Mesothelial cell of epicardium (in vitro differentiated cells): ENCODE measurements at regions not wholly inside any gene's neighbourhood (a gene's known extent, or its start where the extent isn't known, plus 50 kb on each side); places are given as distances from the start of the nearest gene placed in this dataset.
"Not testable (repeated sequence)": the region's sequence is repeated elsewhere in the genome, so short reads cannot be mapped to it uniquely, and the experiment has no call there.

Source experiments
- DNase-seq, 2 experiments: peaks; one replicate each; pipeline ENCODE4 v3.0.0; 2021; ENCODE audit warnings: low spot score in 2 of 2; ENCODE audit not compliant: unreplicated experiment in 2 of 2
- H3K27ac Mint-ChIP-seq: 2 replicates; pipeline ENCODE4 v1.8.0; 2021; ENCODE audit warnings: mixed read lengths
- H3K27me3 Mint-ChIP-seq: 2 replicates; pipeline ENCODE4 v1.8.0; 2021; ENCODE audit warnings: low read depth, mixed read lengths
- H3K36me3 Mint-ChIP-seq: 2 replicates; pipeline ENCODE4 v1.8.0; 2021; ENCODE audit warnings: mixed read lengths
- H3K4me1 Mint-ChIP-seq: 2 replicates; pipeline ENCODE4 v1.8.0; 2021; ENCODE audit warnings: mixed read lengths
- H3K4me3 Mint-ChIP-seq: 2 replicates; pipeline ENCODE4 v1.8.0; 2021; ENCODE audit warnings: mild to moderate bottlenecking, moderate library complexity, mixed read lengths
- H3K9me3 Mint-ChIP-seq: 2 replicates; pipeline ENCODE4 v1.8.0; 2021; ENCODE audit warnings: mixed read lengths
- TF ChIP-seq, protein P1 (sequence below): fragments of 200-600 bp; sonication (generic); IDR thresholded peaks from one replicate; pipeline ENCODE4 v1.5.0; 2021; ENCODE audit warnings: antibody characterized with exemption; ENCODE audit not compliant: unreplicated experiment

DNA sequence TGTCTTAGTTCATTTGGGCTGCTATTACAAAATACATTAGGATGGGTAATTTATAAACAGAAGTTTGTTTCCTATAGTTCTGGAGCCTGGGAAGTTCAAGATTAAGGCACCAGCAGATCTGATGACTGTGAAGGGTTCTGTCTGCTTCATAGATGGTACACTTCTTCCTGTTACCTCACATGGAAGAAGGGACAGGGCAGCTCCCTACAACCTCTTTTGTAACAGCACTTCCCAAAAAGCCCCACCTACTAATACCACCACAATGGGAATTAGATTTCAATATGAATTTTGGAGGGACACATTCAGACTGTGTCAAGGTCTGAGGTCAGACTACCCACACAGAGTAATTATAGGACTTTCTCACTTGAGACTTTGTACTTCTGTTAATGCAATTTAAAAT, 260.3 kb downstream of the ARHGAP12 start:
- H3K9me3 Mint-ChIP-seq = peaks cover 18% of the 10 kb centered on the region
- H3K36me3 Mint-ChIP-seq = no peaks in the 10 kb centered on the region
- no peak overlapping the region for H3K4me3 Mint-ChIP-seq
- TF ChIP-seq, protein P1, sequence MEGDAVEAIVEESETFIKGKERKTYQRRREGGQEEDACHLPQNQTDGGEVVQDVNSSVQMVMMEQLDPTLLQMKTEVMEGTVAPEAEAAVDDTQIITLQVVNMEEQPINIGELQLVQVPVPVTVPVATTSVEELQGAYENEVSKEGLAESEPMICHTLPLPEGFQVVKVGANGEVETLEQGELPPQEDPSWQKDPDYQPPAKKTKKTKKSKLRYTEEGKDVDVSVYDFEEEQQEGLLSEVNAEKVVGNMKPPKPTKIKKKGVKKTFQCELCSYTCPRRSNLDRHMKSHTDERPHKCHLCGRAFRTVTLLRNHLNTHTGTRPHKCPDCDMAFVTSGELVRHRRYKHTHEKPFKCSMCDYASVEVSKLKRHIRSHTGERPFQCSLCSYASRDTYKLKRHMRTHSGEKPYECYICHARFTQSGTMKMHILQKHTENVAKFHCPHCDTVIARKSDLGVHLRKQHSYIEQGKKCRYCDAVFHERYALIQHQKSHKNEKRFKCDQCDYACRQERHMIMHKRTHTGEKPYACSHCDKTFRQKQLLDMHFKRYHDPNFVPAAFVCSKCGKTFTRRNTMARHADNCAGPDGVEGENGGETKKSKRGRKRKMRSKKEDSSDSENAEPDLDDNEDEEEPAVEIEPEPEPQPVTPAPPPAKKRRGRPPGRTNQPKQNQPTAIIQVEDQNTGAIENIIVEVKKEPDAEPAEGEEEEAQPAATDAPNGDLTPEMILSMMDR = no peak
- peaks cover 7% of the 10 kb centered on the region for H3K4me1 Mint-ChIP-seq
- H3K27ac Mint-ChIP-seq = no peak overlapping the region
- no peaks in the 10 kb centered on the region for H3K27me3 Mint-ChIP-seq
- DNase-seq = no peak

DNA sequence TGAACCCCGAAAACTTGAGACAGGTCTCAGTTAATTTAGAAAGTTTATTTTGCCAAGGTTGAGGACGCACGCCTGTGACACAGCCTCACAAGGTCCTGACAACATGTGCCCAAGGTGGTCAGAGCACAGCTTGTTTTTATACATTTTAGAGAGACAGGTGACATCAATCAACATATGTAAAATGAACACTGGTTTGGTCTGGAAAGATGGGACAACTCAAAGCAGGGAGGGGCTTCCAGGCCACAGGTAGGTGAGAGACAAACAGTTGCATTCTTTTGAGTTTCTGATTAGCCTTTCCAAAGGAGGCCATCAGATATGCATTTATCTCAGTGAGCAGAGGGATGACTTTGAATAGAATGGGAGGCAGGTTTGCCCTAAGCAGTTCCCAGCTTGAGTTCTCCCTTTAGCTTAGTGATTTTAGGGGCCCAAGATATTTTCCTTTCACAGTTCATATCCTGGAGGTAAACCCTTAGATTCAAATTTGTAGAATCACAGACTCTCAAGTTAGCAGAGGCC, 262.8 kb downstream of the ARHGAP12 start:
- not testable (repeated sequence) for H3K4me3 Mint-ChIP-seq, H3K9me3 Mint-ChIP-seq, H3K36me3 Mint-ChIP-seq, DNase-seq, H3K27me3 Mint-ChIP-seq, H3K4me1 Mint-ChIP-seq, H3K27ac Mint-ChIP-seq

DNA sequence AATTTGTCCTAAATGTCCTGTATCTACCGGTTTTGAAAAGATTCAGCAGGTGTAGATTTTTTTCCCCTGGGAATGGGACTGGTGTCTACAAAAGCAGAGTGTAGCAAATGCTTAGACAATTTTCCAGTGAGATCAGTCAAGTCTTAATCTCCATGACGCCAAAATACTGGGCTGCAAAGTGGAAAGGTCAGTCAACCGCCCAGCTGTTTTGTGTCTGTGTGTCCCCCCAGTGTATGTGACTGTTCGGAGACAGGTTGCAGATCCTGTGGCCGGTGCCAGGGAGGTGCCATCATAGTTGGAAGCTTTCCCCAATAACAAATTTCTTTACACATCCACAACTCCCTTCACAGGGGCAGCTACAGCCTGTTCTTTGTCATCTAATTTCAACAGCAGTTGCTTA, 263.8 kb downstream of the ARHGAP12 start:
- Mint-ChIP-seq H3K36me3 (no peaks in the 10 kb centered on the region), H3K27ac (peak overlapping the region; percentile 32), H3K4me1 (peaks cover 7% of the 10 kb centered on the region), H3K9me3 (no peaks in the 10 kb centered on the region), H3K4me3 (no peak overlapping the region), H3K27me3 (no peaks in the 10 kb centered on the region)
- TF ChIP-seq, protein P1 = no peak
- no peak for DNase-seq

DNA sequence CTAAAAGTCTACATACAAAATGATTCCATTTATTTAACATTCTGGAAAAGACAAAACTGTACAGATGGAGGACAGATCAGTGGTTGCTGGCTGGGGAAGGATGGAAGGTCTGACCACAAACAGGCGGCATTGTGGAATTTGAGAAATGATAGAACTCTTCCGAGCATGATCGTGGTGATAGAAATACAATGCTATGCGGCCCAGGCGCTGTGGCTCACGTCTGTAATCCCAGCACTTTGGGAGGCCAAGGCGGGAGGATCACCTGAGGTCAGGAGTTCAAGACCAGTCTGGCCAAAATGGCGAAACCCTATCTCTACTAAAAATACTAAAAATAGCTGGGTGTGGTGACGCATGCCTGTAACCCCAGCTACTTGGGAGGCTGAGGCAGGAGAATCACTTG, 264.6 kb downstream of the ARHGAP12 start:
- not testable (repeated sequence) for DNase-seq, H3K27ac Mint-ChIP-seq, H3K27me3 Mint-ChIP-seq, H3K4me1 Mint-ChIP-seq, H3K36me3 Mint-ChIP-seq, H3K4me3 Mint-ChIP-seq, H3K9me3 Mint-ChIP-seq

DNA sequence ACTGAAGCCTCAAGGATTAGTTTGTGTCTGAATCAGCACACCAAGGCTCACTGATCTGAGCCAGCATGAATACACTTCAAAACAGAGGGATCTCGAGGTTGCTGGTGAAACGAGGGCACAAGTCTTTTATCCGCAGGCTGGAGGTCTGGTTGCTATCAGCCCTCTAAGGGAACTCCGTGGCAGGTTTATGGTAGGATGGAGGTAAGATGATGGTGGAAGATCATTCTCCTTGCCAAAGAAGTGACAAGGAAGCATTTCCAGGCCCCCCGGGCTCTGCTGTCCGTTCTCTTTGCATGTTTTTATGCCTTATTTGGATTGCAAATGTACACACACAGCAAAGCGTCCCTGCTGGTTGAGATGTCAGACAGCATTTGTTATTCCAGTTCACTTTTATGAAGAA, 268.3 kb downstream of the ARHGAP12 start:
- peaks cover 7% of the 10 kb centered on the region for H3K4me1 Mint-ChIP-seq
- no peak overlapping the region for H3K27ac Mint-ChIP-seq
- DNase-seq = no peak
- TF ChIP-seq, protein P1 = no peak
- no peaks in the 10 kb centered on the region for H3K36me3 Mint-ChIP-seq
- no peak overlapping the region for H3K4me3 Mint-ChIP-seq
- peaks cover 11% of the 10 kb centered on the region for H3K9me3 Mint-ChIP-seq
- H3K27me3 Mint-ChIP-seq = no peaks in the 10 kb centered on the region

DNA sequence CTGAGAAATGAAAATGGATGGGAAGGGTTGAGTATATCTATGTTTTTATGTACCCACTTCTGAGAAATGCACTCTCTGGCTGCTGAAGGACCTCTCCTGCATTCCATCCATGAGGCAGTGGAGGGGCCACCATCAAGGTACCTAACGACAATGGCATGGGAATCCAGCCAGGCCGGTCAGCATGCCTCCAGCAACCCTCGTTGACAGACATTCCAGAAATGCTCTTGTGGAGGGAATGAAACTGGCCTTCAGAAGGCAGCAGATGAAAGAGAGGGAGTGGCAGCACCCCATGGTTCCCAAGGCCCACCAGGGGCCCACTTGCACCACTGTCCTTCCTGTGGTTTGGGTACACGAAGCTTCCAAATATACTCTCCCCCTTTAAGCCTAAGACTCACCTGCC, 269.0 kb downstream of the ARHGAP12 start:
- no peak overlapping the region for H3K4me3 Mint-ChIP-seq
- no peaks in the 10 kb centered on the region for H3K27me3 Mint-ChIP-seq
- TF ChIP-seq, protein P1 = no peak
- H3K9me3 Mint-ChIP-seq = peaks cover 11% of the 10 kb centered on the region
- DNase-seq = no peak
- H3K36me3 Mint-ChIP-seq = no peaks in the 10 kb centered on the region
- H3K27ac Mint-ChIP-seq = no peak overlapping the region
- peaks cover 2% of the 10 kb centered on the region for H3K4me1 Mint-ChIP-seq

DNA sequence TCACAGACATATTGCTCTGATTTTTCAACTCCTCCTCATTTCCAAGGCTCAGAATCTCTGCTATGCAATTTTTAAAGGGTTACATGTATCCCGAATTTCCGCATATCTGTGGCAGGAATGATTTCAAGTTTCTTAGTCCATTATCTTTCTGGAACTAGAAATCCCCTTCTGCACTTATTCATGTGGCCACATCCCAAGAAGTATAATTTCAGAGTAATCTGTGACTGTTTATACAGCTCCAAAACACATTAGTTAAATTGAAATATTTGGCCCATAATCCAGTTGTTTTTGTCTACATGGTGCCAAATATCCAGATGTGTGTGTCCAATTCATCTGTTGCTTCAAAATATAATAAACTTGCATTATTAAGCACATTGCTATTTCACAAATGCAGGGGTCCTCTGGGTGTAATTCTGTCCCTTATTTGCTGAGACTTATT, 271.2 kb downstream of the ARHGAP12 start:
- DNase-seq = no peak
- Mint-ChIP-seq H3K27ac (no peak overlapping the region), H3K36me3 (no peaks in the 10 kb centered on the region), H3K27me3 (no peaks in the 10 kb centered on the region), H3K9me3 (peaks cover 11% of the 10 kb centered on the region), H3K4me1 (no peaks in the 10 kb centered on the region), H3K4me3 (no peak overlapping the region)
- TF ChIP-seq, protein P1 = no peak
